Suppressor macrophage treated with lipopolysaccharide for 1 hour (primary cell): ENCODE measurements at regions not wholly inside any gene's neighbourhood (a gene's known extent, or its start where the extent isn't known, plus 50 kb on each side); places are given as distances from the start of the nearest gene placed in this dataset.

ENCODE experiments used
- DNase-seq, 3 donors: peaks; one replicate each; pipeline ENCODE4 v3.0.0-alpha.2; 2020 to 2022

- no peak for DNase-seq
Observed at GRCh38 chr5:4420681-4421080, 719.4 kb upstream of the ADAMTS16 start.

GRCh38 chr5:4422247-4422646, 717.9 kb upstream of the ADAMTS16 start:
- no peak for DNase-seq

- no peak for DNase-seq
Observed at GRCh38 chr5:4424895-4425294, 715.2 kb upstream of the ADAMTS16 start.

GRCh38 chr5:4440536-4440935, 699.6 kb upstream of the ADAMTS16 start:
- no peak for DNase-seq

- DNase-seq: no peak
Observed at GRCh38 chr5:4442221-4442620, 697.9 kb upstream of the ADAMTS16 start.

GRCh38 chr5:4447657-4448056, 692.5 kb upstream of the ADAMTS16 start:
- DNase-seq: no peak

GRCh38 chr5:4453655-4454054, 686.5 kb upstream of the ADAMTS16 start:
- DNase-seq: no peak

GRCh38 chr5:4479426-4479825, 660.7 kb upstream of the ADAMTS16 start:
- DNase-seq: no peak

GRCh38 chr5:4480528-4481349, 659.4 kb upstream of the ADAMTS16 start:
- no peak for DNase-seq

GRCh38 chr5:4487581-4487980, 652.5 kb upstream of the ADAMTS16 start:
- DNase-seq: no peak

GRCh38 chr5:4511996-4512656, 628.0 kb upstream of the ADAMTS16 start:
- DNase-seq: no peak

GRCh38 chr5:4513381-4513780, 626.7 kb upstream of the ADAMTS16 start:
- no peak for DNase-seq

GRCh38 chr5:4514067-4514648, 626.0 kb upstream of the ADAMTS16 start:
- no peak for DNase-seq

- no peak for DNase-seq
Observed at GRCh38 chr5:4518903-4519672, 621.0 kb upstream of the ADAMTS16 start.

GRCh38 chr5:4520559-4520958, 619.6 kb upstream of the ADAMTS16 start:
- DNase-seq: no peak

- DNase-seq: no peak
Observed at GRCh38 chr5:4523038-4523437, 617.1 kb upstream of the ADAMTS16 start.

- no peak for DNase-seq
Observed at GRCh38 chr5:4531756-4532704, 608.1 kb upstream of the ADAMTS16 start.

- no peak for DNase-seq
Observed at GRCh38 chr5:4532705-4533080, 607.4 kb upstream of the ADAMTS16 start.

- DNase-seq: no peak
Observed at GRCh38 chr5:4533457-4534105, 606.5 kb upstream of the ADAMTS16 start.

- DNase-seq: no peak
Observed at GRCh38 chr5:4537489-4537888, 602.6 kb upstream of the ADAMTS16 start.

GRCh38 chr5:4540375-4541173, 599.6 kb upstream of the ADAMTS16 start:
- DNase-seq: no peak
